Keratinocyte (primary cell): ENCODE measurements at regions not wholly inside any gene's neighbourhood (a gene's known extent, or its start where the extent isn't known, plus 50 kb on each side); places are given as distances from the start of the nearest gene placed in this dataset.
A peak's percentile ranks its signal among the peaks of the same experiment; 100 is the strongest.

Experiments
- DNase-seq: peaks from one replicate; pipeline ENCODE4 v3.0.0-alpha.2; 2011; ENCODE audit warnings: low read depth, missing footprints, low spot score
- FAIRE-seq: peaks from 2 replicates; lab custom pipeline; 2011; peaks lifted over from hg19 to GRCh38; lab: Jason Lieb, UNC
- H2AFZ ChIP-seq: 2 replicates; pipeline ENCODE4 v1.6.0; 2012; ENCODE audit warnings: low read length, control low read depth, inconsistent platforms; ENCODE audit not compliant: control insufficient read depth
- H3K27ac ChIP-seq: 2 replicates; pipeline ENCODE4 v1.5.1; 2011; ENCODE audit warnings: low read length; ENCODE audit not compliant: control insufficient read depth, insufficient read depth
- H3K27me3 ChIP-seq: 3 replicates; pipeline ENCODE4 v1.6.0; 2011; ENCODE audit warnings: low read length; ENCODE audit not compliant: control insufficient read depth, insufficient read depth; ENCODE audit errors: extremely low read depth
- H3K36me3 ChIP-seq, 2 experiments: 2 replicates in 1 of 2; 3 replicates in 1 of 2; pipeline ENCODE4 v1.5.1; 2011; ENCODE audit warnings: low read length in 2 of 2, mild to moderate bottlenecking in 1 of 2; ENCODE audit not compliant: control insufficient read depth in 2 of 2, insufficient read depth in 2 of 2; ENCODE audit errors: extremely low read depth in 1 of 2
- H3K4me1 ChIP-seq: 3 replicates; pipeline ENCODE4 v1.5.1; 2011; ENCODE audit warnings: low read length; ENCODE audit not compliant: control insufficient read depth, insufficient read depth; ENCODE audit errors: extremely low read depth
- H3K4me2 ChIP-seq: 3 replicates; pipeline ENCODE4 v1.6.0; 2011; ENCODE audit warnings: low read depth, low read length; ENCODE audit not compliant: control insufficient read depth, insufficient read depth; ENCODE audit errors: extremely low read depth
- H3K4me3 ChIP-seq, 3 experiments: fragments of 200-600 bp in 1 of 3; sonication (generic) in 1 of 3; 2 replicates in 2 of 3; 3 replicates in 1 of 3; pipeline ENCODE4 v1.5.1; 2011 to 2016; ENCODE audit warnings: low read length in 3 of 3, mild to moderate bottlenecking in 3 of 3, control low read depth in 2 of 3, inconsistent platforms in 1 of 3, low read depth in 1 of 3, mixed read lengths in 1 of 3, mixed run types in 1 of 3, moderate library complexity in 1 of 3; ENCODE audit not compliant: control insufficient read depth in 2 of 3, insufficient read depth in 2 of 3; ENCODE audit errors: extremely low read depth in 1 of 3
- H3K79me2 ChIP-seq: 2 replicates; pipeline ENCODE4 v1.6.0; 2012; ENCODE audit warnings: low read length; ENCODE audit not compliant: control insufficient read depth, insufficient read depth
- H3K9ac ChIP-seq: 3 replicates; pipeline ENCODE4 v1.6.0; 2011; ENCODE audit warnings: low read length; ENCODE audit not compliant: control insufficient read depth, insufficient read depth; ENCODE audit errors: extremely low read depth
- H3K9me1 ChIP-seq: 3 replicates; pipeline ENCODE4 v1.6.0; 2011; ENCODE audit warnings: low read length; ENCODE audit not compliant: control insufficient read depth, insufficient read depth; ENCODE audit errors: extremely low read depth
- H3K9me3 ChIP-seq: 2 replicates; pipeline ENCODE4 v1.5.1; 2012; ENCODE audit warnings: low read depth, low read length; ENCODE audit not compliant: control insufficient read depth
- H4K20me1 ChIP-seq: 3 replicates; pipeline ENCODE4 v1.6.0; 2011; ENCODE audit warnings: low read length; ENCODE audit not compliant: control insufficient read depth, insufficient read depth; ENCODE audit errors: extremely low read depth
- EZH2 ChIP-seq: IDR thresholded peaks from one replicate; pipeline ENCODE4 v1.6.1; 2012; ENCODE audit warnings: inconsistent platforms, mild to moderate bottlenecking, low read length, moderate library complexity
- dilution Hi-C: fragments of 300-500 bp; cut with MboI; formaldehyde crosslinking; loops from one replicate; pipeline ENCODE4 v1.7.0; 2020; ENCODE audit warnings: low sequenced_read_pairs; ENCODE audit not compliant: extremely low pct_ligation_motif_present
- TF ChIP-seq, protein P1 (sequence below), 3 experiments: IDR thresholded peaks in 1 of 3; conservative IDR thresholded peaks in 1 of 3; optimal IDR thresholded peaks in 1 of 3; 2 replicates in 2 of 3; 3 replicates in 1 of 3; pipeline versions ENCODE3 to v1.5.1; 2011; ENCODE audit warnings: low read length in 3 of 3, mild to moderate bottlenecking in 3 of 3, moderate library complexity in 2 of 3, control low read depth in 1 of 3, inconsistent platforms in 1 of 3; ENCODE audit not compliant: insufficient read depth in 2 of 3; ENCODE audit errors: extremely low read depth in 1 of 3

DNA sequence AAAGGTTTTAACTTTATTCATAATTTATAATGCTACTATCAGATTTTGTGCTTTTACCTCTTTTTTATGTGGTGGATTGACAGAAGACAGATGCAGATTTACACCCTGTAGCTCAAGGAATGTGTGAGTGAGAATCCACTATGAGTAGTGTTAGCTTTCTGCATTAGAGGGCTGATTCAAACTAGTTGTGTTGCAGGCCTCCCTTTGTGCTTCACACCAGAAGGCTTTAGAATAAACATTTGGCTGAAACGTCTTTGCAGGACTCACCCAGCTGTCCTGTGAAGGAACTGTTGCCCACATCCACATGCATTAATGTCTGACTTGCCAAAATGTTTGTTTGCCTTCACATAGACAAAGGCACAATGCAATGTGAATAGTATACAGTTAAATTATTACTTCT, 127.0 kb downstream of the PCDH7 start:
- dilution Hi-C loops, result no loop called here
- Histone ChIP-seq H3K79me2 (no peaks in the 10 kb centered on the region), H3K9me1 (no peaks in the 10 kb centered on the region), H3K27me3 (no peaks in the 10 kb centered on the region), H3K27ac (no peak overlapping the region), H3K4me3 (no peak overlapping the region), H3K4me1 (no peaks in the 10 kb centered on the region), H3K36me3 (no peaks in the 10 kb centered on the region), H2AFZ (no peak overlapping the region), H3K9ac (no peak overlapping the region), H4K20me1 (no peaks in the 10 kb centered on the region), H3K9me3 (no peaks in the 10 kb centered on the region), H3K4me2 (no peak overlapping the region)
- no peak for DNase-seq
- peak; percentile 5 for FAIRE-seq
- TF ChIP-seq, protein P1, sequence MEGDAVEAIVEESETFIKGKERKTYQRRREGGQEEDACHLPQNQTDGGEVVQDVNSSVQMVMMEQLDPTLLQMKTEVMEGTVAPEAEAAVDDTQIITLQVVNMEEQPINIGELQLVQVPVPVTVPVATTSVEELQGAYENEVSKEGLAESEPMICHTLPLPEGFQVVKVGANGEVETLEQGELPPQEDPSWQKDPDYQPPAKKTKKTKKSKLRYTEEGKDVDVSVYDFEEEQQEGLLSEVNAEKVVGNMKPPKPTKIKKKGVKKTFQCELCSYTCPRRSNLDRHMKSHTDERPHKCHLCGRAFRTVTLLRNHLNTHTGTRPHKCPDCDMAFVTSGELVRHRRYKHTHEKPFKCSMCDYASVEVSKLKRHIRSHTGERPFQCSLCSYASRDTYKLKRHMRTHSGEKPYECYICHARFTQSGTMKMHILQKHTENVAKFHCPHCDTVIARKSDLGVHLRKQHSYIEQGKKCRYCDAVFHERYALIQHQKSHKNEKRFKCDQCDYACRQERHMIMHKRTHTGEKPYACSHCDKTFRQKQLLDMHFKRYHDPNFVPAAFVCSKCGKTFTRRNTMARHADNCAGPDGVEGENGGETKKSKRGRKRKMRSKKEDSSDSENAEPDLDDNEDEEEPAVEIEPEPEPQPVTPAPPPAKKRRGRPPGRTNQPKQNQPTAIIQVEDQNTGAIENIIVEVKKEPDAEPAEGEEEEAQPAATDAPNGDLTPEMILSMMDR (optimal IDR thresholded peaks at IDR 0.05 in 1 of 3, IDR thresholded peaks at IDR 0.05 in 1 of 3, conservative IDR thresholded peaks at IDR 0.05 in 1 of 3; ENCODE audit: extremely low read depth in 1 of 3, insufficient read depth in 2 of 3, low read length in 3 of 3), result no peak
- TF ChIP-seq EZH2, result no peak

DNA sequence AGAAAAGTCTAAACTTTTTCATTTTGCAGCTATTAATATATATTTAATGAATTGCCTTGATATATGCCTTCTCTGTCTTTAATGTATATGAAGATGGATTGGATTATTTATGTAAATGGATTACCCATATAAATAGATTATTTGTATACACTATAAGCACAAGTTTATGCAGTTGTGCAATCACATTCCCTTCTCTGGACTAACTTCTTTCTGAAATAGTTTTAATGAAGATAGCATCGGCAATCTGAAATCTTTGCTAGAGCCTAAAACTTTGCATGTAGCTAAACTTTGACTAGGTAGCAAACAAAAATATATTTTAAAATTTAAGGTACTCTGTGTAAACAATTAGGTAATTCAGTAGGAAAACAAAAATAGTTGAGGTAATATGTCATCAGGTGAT, 127.8 kb downstream of the PCDH7 start:
- H3K27me3 ChIP-seq, result no peaks in the 10 kb centered on the region
- FAIRE-seq (no peak), DNase-seq (no peak)
- no peak overlapping the region for H3K4me3 ChIP-seq
- H3K4me1 ChIP-seq, result no peaks in the 10 kb centered on the region
- H3K36me3 ChIP-seq, result no peaks in the 10 kb centered on the region
- TF ChIP-seq, protein P1 (optimal IDR thresholded peaks at IDR 0.05 in 1 of 3, IDR thresholded peaks at IDR 0.05 in 1 of 3, conservative IDR thresholded peaks at IDR 0.05 in 1 of 3; ENCODE audit: extremely low read depth in 1 of 3, insufficient read depth in 2 of 3, low read length in 3 of 3), result no peak
- TF ChIP-seq EZH2, result no peak
- no peak overlapping the region for H3K27ac ChIP-seq
- no peaks in the 10 kb centered on the region for H3K79me2 ChIP-seq
- H2AFZ ChIP-seq, result no peak overlapping the region
- dilution Hi-C loops, result no loop called here
- H3K9ac ChIP-seq, result no peak overlapping the region
- H3K4me2 ChIP-seq, result no peak overlapping the region
- no peaks in the 10 kb centered on the region for H4K20me1 ChIP-seq
- H3K9me1 ChIP-seq, result no peaks in the 10 kb centered on the region
- no peaks in the 10 kb centered on the region for H3K9me3 ChIP-seq
